D721Med (cell line): ENCODE measurements at regions not wholly inside any gene's neighbourhood (a gene's known extent, or its start where the extent isn't known, plus 50 kb on each side); places are given as distances from the start of the nearest gene placed in this dataset.

Experiments
- DNase-seq: peaks from one replicate; pipeline ENCODE4 v3.0.0; 2011; ENCODE audit warnings: low spot score; ENCODE audit not compliant: insufficient read length
- FAIRE-seq: peaks from 2 replicates; lab custom pipeline; 2011; peaks lifted over from hg19 to GRCh38; lab: Jason Lieb, UNC
- TF ChIP-seq, protein P1 (sequence below): IDR thresholded peaks from 2 replicates; pipeline ENCODE4 v1.5.1; 2012; ENCODE audit warnings: mild to moderate bottlenecking, control low read depth; ENCODE audit not compliant: insufficient read depth; ENCODE audit errors: missing control alignments

DNA sequence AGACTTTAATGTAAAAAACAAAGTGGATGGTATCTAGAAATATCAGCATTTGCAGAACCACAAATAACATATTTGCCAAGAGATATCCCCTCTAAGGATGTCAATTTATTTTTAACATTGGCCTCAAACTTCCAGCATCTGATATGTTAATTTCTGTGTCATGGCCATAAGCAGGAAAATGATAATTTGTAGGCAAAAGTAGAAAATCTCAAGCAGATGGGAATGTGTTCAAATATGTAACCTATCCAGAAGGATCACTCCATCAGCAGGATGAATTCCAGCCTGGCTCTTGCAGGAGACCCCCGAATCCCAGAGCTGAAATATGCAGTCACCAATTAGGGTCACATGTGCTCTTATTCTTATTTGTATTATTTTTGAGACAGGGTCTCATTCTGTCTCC, 55.4 kb upstream of the PRKX start:
- TF ChIP-seq, protein P1, sequence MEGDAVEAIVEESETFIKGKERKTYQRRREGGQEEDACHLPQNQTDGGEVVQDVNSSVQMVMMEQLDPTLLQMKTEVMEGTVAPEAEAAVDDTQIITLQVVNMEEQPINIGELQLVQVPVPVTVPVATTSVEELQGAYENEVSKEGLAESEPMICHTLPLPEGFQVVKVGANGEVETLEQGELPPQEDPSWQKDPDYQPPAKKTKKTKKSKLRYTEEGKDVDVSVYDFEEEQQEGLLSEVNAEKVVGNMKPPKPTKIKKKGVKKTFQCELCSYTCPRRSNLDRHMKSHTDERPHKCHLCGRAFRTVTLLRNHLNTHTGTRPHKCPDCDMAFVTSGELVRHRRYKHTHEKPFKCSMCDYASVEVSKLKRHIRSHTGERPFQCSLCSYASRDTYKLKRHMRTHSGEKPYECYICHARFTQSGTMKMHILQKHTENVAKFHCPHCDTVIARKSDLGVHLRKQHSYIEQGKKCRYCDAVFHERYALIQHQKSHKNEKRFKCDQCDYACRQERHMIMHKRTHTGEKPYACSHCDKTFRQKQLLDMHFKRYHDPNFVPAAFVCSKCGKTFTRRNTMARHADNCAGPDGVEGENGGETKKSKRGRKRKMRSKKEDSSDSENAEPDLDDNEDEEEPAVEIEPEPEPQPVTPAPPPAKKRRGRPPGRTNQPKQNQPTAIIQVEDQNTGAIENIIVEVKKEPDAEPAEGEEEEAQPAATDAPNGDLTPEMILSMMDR: no peak
- DNase-seq (no peak), FAIRE-seq (no peak)
